ENCODE measurements at regions not wholly inside any gene's neighbourhood (a gene's known extent, or its start where the extent isn't known, plus 50 kb on each side); places are given as distances from the start of the nearest gene placed in this dataset.
"Not testable (repeated sequence)": the region's sequence is repeated elsewhere in the genome, so short reads cannot be mapped to it uniquely, and the experiment has no call there.

GRCh38 chr13:50129706-50130122 lies 114.5 kb downstream of the KCNRG start:
- no peak for DNase-seq

GRCh38 chr13:50130123-50130946 lies 115.1 kb downstream of the KCNRG start:
- DNase-seq: peak in 3 of 58 donors; percentile 7 to 19 (median 17)

- no peak for DNase-seq
Observed at GRCh38 chr13:50131920-50132903, 117.0 kb downstream of the KCNRG start.

GRCh38 chr13:50132904-50133357 lies 117.7 kb downstream of the KCNRG start:
- DNase-seq: no peak

GRCh38 chr13:50133358-50133953 lies 118.2 kb downstream of the KCNRG start:
- DNase-seq: no peak

- no peak for DNase-seq
Observed at GRCh38 chr13:50136226-50136625, 121.0 kb downstream of the KCNRG start.

GRCh38 chr13:50136678-50137077 lies 121.4 kb downstream of the KCNRG start:
- no peak for DNase-seq

- not testable (repeated sequence) for DNase-seq
Observed at GRCh38 chr13:50139435-50139934, 124.2 kb downstream of the KCNRG start.

- DNase-seq: no peak
Observed at GRCh38 chr13:50140153-50140552, 124.9 kb downstream of the KCNRG start.

GRCh38 chr13:50140581-50141374 lies 125.5 kb downstream of the KCNRG start:
- DNase-seq: peak in 2 of 58 donors; percentile 12 to 32

- no peak for DNase-seq
Observed at GRCh38 chr13:50141375-50141975, 126.2 kb downstream of the KCNRG start.

- no peak for DNase-seq
Observed at GRCh38 chr13:50144246-50145160, 129.3 kb downstream of the KCNRG start.

GRCh38 chr13:50149214-50149613 lies 134.0 kb downstream of the KCNRG start:
- no peak for DNase-seq

GRCh38 chr13:50149932-50150331 lies 134.7 kb downstream of the KCNRG start:
- no peak for DNase-seq

- DNase-seq: no peak
Observed at GRCh38 chr13:50152224-50152623, 137.0 kb downstream of the KCNRG start.

GRCh38 chr13:50152655-50153309 lies 137.5 kb downstream of the KCNRG start:
- no peak for DNase-seq

GRCh38 chr13:50153401-50153800 lies 138.2 kb downstream of the KCNRG start:
- no peak for DNase-seq

- peak in 1 of 58 donors; percentile 11 for DNase-seq
Observed at GRCh38 chr13:50153876-50154275, 138.6 kb downstream of the KCNRG start.

Measured in anterior cingulate cortex (tissue), 58 donors.